ENCODE measurements at regions not wholly inside any gene's neighbourhood (a gene's known extent, or its start where the extent isn't known, plus 50 kb on each side); places are given as distances from the start of the nearest gene placed in this dataset.

DNA sequence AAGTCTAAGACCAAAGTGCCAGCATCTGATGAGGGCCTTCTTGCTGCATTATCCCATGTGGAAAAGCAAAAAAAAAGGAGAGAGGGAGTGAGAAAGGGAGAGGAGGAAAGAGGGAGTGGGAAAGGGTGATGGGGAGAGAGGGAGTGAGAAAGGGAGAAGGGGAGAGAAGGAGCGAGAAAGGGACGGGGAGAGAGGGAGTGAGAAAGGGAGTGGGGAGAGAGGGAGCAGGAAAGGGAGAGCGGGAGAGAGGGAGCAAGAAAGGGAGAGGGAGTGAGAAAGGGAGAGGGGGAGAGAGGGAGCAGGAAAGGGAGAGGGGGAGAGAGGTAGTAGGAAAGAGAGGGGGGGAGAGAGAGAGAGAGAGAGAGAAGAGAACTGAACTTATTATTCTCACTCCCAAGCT is 241.1 kb upstream of the RIMS1 start:
- TF ChIP-seq, protein P1, sequence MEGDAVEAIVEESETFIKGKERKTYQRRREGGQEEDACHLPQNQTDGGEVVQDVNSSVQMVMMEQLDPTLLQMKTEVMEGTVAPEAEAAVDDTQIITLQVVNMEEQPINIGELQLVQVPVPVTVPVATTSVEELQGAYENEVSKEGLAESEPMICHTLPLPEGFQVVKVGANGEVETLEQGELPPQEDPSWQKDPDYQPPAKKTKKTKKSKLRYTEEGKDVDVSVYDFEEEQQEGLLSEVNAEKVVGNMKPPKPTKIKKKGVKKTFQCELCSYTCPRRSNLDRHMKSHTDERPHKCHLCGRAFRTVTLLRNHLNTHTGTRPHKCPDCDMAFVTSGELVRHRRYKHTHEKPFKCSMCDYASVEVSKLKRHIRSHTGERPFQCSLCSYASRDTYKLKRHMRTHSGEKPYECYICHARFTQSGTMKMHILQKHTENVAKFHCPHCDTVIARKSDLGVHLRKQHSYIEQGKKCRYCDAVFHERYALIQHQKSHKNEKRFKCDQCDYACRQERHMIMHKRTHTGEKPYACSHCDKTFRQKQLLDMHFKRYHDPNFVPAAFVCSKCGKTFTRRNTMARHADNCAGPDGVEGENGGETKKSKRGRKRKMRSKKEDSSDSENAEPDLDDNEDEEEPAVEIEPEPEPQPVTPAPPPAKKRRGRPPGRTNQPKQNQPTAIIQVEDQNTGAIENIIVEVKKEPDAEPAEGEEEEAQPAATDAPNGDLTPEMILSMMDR (IDR thresholded peaks at IDR 0.05) = no peak
- no peak for TF ChIP-seq POLR2AphosphoS5 (IDR thresholded peaks at IDR 0.05)

Data from breast epithelium (tissue), 3 donors.